NAMALWA (cell line): ENCODE measurements at regions not wholly inside any gene's neighbourhood (a gene's known extent, or its start where the extent isn't known, plus 50 kb on each side); places are given as distances from the start of the nearest gene placed in this dataset.

Experiments
- DNase-seq: peaks from one replicate; pipeline ENCODE4 v3.0.0-alpha.2; 2015; ENCODE audit warnings: low spot score

DNA sequence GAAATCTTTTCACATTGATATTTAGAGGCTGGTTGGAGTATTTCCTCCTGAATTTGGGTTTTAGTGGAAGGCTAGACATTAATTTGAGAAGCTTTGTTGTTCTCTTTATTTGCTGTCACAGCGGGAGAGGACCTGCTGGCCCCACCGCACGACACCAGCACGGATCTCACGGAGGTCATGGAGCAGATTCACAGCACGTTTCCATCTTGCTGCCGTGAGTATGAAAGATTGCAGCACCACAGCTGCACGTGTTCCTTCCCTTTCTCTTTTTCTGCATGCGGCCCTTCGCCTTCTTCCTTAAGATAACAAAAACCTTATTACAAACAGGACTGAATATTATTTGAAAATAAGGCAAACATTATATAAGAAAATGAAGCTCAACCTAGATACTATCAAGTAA lies 555.5 kb downstream of the UTRN start:
- no peak for DNase-seq

- DNase-seq, result no peak
These were observed 558.6 kb downstream of the UTRN start for GRCh38 chr6:144843701-144844100.

GRCh38 chr6:144844596-144844995 lies 559.5 kb downstream of the UTRN start:
- no peak for DNase-seq

GRCh38 chr6:144845186-144845585 lies 560.1 kb downstream of the UTRN start:
- no peak for DNase-seq

- no peak for DNase-seq
These were observed 562.8 kb downstream of the UTRN start for GRCh38 chr6:144847916-144848315.

DNA sequence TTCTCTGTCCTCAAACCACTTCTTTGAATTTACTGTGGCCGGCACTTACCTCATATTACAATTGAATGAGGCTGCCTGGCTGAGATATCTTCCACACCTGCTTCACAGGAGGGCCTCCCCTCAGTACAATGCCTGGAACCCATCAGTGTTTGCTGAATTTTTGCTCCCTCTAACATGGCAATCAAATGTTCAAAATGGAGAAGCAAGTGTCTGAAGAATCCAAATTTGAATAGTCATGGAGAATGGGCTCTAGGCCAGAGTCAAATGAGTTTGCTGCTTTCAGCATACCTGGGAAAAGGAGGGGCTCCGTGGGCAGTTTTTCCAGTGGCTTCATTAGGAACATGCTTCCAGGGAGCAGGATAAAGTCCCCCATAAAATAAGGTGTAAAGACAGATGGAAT lies 564.8 kb downstream of the UTRN start:
- DNase-seq, result no peak

DNA sequence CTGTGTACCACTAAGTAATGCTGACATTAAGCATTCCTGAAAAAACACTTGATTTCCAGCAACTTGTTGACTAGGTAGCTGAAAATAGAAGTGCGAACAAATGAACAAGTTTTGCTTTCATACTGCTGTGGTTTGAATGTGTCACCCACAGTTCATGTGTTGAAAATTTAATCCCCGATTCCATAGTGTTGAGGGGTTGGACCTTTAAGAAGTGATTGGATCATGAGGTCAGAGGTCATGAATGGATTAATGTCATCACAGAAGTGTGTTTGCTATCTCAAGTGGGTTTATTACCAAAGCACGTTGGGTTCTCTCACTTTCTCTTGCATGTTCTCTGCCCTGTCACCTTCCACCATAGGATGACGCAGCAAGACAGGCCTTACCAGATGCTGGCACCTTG lies 568.5 kb downstream of the UTRN start:
- DNase-seq, result no peak

GRCh38 chr6:144854654-144855053 lies 569.5 kb downstream of the UTRN start:
- DNase-seq, result no peak

DNA sequence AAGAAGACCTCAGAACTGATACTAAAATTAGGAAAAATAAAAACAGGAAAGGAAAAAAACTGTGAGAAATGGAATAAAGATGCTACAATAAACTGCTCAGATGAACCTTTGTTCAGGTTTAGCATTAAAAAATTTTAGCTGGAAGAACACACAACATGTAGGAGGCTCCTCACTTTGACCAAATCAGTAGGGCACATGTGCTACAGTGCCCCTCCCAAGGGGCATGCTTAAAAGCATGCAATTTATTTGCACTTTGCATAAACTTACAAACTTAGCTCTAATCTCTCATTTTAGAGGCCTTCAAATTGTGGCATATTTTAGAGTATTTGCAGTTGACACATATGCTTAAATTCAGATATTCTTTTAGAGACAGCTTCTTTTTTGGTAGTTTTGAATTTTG lies 570.2 kb downstream of the UTRN start:
- DNase-seq, result no peak

DNA sequence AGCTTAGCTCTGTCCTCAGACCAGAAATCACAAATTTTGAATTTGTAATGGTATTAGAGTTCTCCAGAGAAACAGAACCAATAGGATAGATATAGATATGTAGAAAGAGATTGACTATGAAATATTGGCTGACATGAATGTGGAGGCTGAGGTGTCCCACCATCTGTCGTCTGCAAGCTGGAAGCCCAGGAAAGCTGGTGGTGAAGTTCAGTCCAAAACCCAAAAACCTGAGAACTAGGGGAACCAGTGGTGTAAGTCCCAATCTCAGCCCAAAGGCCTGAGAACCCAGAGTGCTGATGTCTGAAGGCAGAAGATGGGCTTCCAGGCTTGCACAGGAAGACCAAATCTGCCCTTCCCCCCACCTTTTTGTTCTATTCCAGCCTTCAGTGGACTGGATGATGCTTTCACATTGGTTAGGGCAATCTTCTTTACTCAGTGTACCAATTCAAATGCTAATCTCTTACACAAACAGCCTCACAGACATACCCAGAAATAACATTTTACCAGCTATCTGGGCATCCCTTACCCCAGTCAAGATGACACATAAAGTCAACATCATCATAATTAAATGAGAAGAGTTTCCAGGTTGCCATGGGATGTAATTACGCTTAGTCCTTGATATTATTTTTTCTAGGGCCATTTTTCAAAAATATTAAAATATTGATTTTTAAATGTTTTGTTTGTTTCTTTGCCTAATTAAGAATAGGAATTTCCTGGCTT lies 570.8 kb downstream of the UTRN start:
- no peak for DNase-seq

- DNase-seq, result no peak
These were observed 571.5 kb downstream of the UTRN start for GRCh38 chr6:144856622-144857021.

GRCh38 chr6:144857086-144857485 lies 572.0 kb downstream of the UTRN start:
- no peak for DNase-seq

- DNase-seq, result no peak
These were observed 577.6 kb downstream of the UTRN start for GRCh38 chr6:144862769-144863168.

DNA sequence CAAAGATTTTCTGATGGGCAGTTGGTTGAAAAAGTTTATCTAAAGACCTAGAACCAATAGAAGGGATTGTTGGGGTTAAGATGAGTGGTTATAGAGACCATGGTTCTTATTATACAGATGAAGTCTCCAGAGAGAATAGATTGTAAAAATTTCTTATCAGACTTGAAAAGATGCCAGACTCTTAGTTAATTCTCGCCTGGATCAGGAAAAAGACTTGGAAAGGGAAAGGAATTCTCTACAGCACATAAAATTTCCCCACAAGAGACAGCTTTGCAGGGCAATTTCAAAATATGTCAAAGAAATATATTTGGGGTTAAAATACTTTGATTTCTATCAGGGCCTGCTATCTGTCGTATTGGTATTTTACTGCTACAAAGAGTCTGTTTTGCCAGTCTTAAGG lies 582.6 kb downstream of the UTRN start:
- no peak for DNase-seq

- no peak for DNase-seq
These were observed 585.6 kb downstream of the UTRN start for GRCh38 chr6:144870782-144871181.

DNA sequence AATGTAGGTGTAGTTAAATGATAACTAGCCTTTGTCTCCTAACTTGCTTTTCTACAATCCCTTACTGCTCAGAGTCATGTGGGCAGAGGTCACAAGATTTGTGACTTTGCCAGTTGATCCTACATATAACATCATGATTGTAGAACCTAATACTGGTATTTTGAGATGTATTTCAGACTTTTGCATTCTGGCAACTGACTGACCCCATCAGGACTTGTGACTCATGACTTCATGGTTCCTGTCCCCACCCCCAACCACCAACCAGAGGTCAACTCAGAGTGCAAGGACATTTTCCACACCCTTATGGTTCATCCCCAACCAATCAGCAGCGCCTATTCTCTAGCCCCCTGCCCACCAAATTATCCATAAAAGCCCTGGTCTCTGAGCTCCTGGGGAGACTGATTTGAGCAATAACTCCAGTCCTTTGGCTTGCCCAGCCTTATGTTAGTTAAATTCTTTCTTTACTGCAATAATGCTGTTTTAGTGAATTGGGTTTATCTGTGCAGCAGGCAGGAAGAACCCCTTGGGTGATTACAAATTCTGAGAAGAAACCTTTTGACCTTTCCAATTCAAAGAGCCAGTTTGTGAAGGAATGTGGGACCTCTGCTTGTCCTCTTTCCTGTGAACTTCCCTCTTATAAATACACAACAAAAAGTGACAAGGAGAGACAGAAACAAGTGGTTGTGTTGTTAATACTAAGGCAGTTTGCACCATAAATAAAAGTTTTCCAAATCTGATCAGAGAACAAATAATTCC lies 588.7 kb downstream of the UTRN start:
- DNase-seq, result no peak

GRCh38 chr6:144876689-144877088 lies 591.6 kb downstream of the UTRN start:
- no peak for DNase-seq

DNA sequence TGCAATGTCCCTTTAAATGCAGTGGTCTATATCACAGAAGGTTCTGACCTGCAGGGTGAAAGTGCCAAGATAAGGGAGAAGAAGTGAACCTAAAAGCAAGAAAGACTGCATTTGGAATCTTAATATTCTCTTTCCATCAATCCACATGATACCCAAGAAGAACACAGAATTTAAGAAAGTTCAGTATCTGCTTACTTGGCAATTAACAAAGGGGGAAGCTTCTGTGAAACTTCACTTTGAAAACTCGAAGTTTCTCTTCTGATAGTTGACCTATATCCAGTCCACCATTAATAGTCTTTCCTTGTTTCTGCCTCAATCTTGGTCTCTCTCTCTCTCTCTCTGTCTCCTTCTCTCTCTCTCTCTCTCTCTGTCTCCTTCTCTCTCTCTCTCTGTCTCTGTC lies 592.0 kb downstream of the UTRN start:
- no peak for DNase-seq

GRCh38 chr6:144878577-144878976 lies 593.4 kb downstream of the UTRN start:
- DNase-seq, result no peak

- no peak for DNase-seq
These were observed 594.3 kb downstream of the UTRN start for GRCh38 chr6:144879436-144879835.

- DNase-seq, result no peak
These were observed 597.3 kb downstream of the UTRN start for GRCh38 chr6:144882425-144882824.

- no peak for DNase-seq
These were observed 598.8 kb downstream of the UTRN start for GRCh38 chr6:144883915-144884314.

DNA sequence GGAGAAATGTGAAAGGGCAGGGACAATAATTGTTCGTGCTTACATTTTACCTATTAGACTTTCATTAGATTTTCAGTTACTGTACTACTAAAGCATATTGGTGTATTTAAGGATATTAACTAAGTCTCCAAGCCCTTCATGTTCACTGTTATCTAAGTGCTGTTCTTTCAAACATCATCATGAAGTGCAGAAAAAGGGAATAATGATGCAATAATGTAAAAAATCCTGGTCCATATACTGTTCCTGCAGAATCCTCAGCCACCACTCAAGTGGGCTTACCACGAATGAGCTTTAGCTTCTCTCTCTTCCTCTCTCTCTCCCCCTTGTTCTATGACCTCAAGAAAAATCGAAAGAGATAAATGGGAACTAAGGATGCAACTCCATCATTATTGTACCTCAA lies 600.7 kb downstream of the UTRN start:
- DNase-seq, result no peak

- no peak for DNase-seq
These were observed 601.5 kb downstream of the UTRN start for GRCh38 chr6:144886682-144887081.
